ENCODE measurements at regions not wholly inside any gene's neighbourhood (a gene's known extent, or its start where the extent isn't known, plus 50 kb on each side); places are given as distances from the start of the nearest gene placed in this dataset.
"Not testable (repeated sequence)": the region's sequence is repeated elsewhere in the genome, so short reads cannot be mapped to it uniquely, and the experiment has no call there.

DNA sequence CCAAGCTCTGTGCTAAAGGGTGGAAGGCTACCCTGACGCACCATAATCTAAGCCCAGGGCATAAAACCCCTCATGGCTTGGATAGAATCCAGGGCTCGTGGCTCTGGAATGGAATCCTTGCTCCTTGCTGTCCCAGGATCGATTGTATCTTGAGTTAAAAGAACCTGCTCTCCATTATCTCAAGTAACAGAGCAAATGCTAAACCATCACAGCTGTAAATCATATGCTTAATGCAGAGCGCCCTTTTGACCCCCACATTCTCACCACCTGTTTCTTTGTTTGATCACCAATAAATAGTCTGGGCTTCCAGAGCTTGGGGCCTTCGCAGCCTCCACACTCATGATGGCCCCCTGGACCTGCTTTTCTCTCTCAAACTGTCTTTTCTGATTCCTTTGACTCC is 299.3 kb upstream of the MGAT4C start:
- H3K36me3 ChIP-seq (ENCODE audit: control insufficient read depth in 1 of 2, insufficient read depth in 2 of 2, low read depth in 1 of 2, low read length in 2 of 2); H2BK120ac ChIP-seq (ENCODE audit: low read depth, low read length); H3K23ac ChIP-seq (ENCODE audit: low read length in 2 of 2); H3K4ac ChIP-seq (ENCODE audit: low read depth in 1 of 2, low read length in 2 of 2); H2BK5ac ChIP-seq (ENCODE audit: low read depth, low read length, poor library complexity, severe bottlenecking); H2BK15ac ChIP-seq (ENCODE audit: low read depth, poor library complexity, severe bottlenecking); H3K9ac ChIP-seq (ENCODE audit: low read length); DNase-seq; H3K9me3 ChIP-seq (ENCODE audit: control insufficient read depth, low read length); H4K8ac ChIP-seq (ENCODE audit: low read length); H3K27me3 ChIP-seq (ENCODE audit: control insufficient read depth in 1 of 2, insufficient read depth in 1 of 2, low read length in 2 of 2); H3K27ac ChIP-seq (ENCODE audit: low read length, poor library complexity, severe bottlenecking); H3K18ac ChIP-seq (ENCODE audit: low read depth in 1 of 2, low read length in 2 of 2); H3K4me3 ChIP-seq (ENCODE audit: insufficient read depth in 1 of 2, low read depth in 1 of 2, low read length in 2 of 2); H3K14ac ChIP-seq (ENCODE audit: low read length in 2 of 2); H3K79me1 ChIP-seq (replicated peaks; ENCODE audit: low read length, poor library complexity, severe bottlenecking); H4K91ac ChIP-seq (ENCODE audit: low read length); H3K4me1 ChIP-seq (ENCODE audit: control insufficient read depth, insufficient read depth, low read depth, low read length); H2BK12ac ChIP-seq (ENCODE audit: low read length in 2 of 2); H2AFZ ChIP-seq (ENCODE audit: low read depth, low read length); H2AK5ac ChIP-seq (ENCODE audit: low read length, severe bottlenecking); H3K4me2 ChIP-seq (ENCODE audit: low read length, poor library complexity, severe bottlenecking): not testable (repeated sequence)
- WGBS = 79% methylated on average over 5 of the region's 5 CpGs

DNA sequence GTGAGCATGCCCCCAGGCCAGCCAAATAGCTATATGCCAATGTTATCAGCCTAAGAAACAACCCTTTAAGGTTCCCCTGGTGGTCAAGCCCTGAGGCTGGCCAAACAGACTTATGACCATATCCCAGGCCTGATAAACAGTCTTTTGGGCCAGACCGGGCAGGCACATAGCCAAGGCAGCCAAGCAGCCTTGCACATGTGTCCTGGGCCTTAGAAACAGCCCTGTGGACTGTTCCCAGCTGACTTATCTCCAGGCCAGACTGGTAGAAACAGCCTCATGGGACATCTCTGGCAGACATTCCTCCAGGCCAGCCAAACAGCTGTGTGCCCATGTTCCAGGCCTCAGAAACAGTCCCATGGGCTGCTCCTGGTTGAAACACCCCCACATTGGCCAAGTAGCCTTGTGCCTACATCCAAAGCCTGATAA is 295.0 kb upstream of the MGAT4C start:
- no peak overlapping the region for H3K18ac ChIP-seq (ENCODE audit: low read depth in 1 of 2, low read length in 2 of 2)

GRCh38 chr12:86550218-86551145 is 294.3 kb upstream of the MGAT4C start:
- Histone ChIP-seq H3K9ac (ENCODE audit: low read length) (no peak overlapping the region), H2AFZ (ENCODE audit: low read depth, low read length) (no peak overlapping the region), H2AK5ac (ENCODE audit: low read length, severe bottlenecking) (no peak overlapping the region), H3K4me1 (ENCODE audit: control insufficient read depth, insufficient read depth, low read depth, low read length) (no peaks in the 10 kb centered on the region), H3K27ac (ENCODE audit: low read length, poor library complexity, severe bottlenecking) (no peak overlapping the region), H4K91ac (ENCODE audit: low read length) (no peak overlapping the region), H3K9me3 (ENCODE audit: control insufficient read depth, low read length) (no peaks in the 10 kb centered on the region), H3K18ac (ENCODE audit: low read depth in 1 of 2, low read length in 2 of 2) (no peak overlapping the region), H3K4me3 (ENCODE audit: insufficient read depth in 1 of 2, low read depth in 1 of 2, low read length in 2 of 2) (no peak overlapping the region), H3K79me1 (replicated peaks; ENCODE audit: low read length, poor library complexity, severe bottlenecking) (no peaks in the 10 kb centered on the region), H2BK15ac (ENCODE audit: low read depth, poor library complexity, severe bottlenecking) (no peak overlapping the region), H3K36me3 (ENCODE audit: control insufficient read depth in 1 of 2, insufficient read depth in 2 of 2, low read depth in 1 of 2, low read length in 2 of 2) (no peaks in the 10 kb centered on the region), H3K27me3 (ENCODE audit: control insufficient read depth in 1 of 2, insufficient read depth in 1 of 2, low read length in 2 of 2) (no peaks in the 10 kb centered on the region), H3K4me2 (ENCODE audit: low read length, poor library complexity, severe bottlenecking) (no peak overlapping the region), H2BK12ac (ENCODE audit: low read length in 2 of 2) (no peak overlapping the region), H3K4ac (ENCODE audit: low read depth in 1 of 2, low read length in 2 of 2) (no peak overlapping the region), H2BK5ac (ENCODE audit: low read depth, low read length, poor library complexity, severe bottlenecking) (no peak overlapping the region), H4K8ac (ENCODE audit: low read length) (no peak overlapping the region), H2BK120ac (ENCODE audit: low read depth, low read length) (no peak overlapping the region), H3K23ac (ENCODE audit: low read length in 2 of 2) (no peak overlapping the region), H3K14ac (ENCODE audit: low read length in 2 of 2) (peak overlapping the region in 1 of 2 experiments; percentile 41)
- no peak for DNase-seq
- WGBS = 98% methylated on average over 7 of the region's 7 CpGs

More for the DNA sequence above, 295.0 kb upstream of the MGAT4C start:
- H3K4me1 ChIP-seq (ENCODE audit: control insufficient read depth, insufficient read depth, low read depth, low read length) = no peaks in the 10 kb centered on the region
- no peak overlapping the region for H2AFZ ChIP-seq (ENCODE audit: low read depth, low read length)
- no peak overlapping the region for H2BK12ac ChIP-seq (ENCODE audit: low read length in 2 of 2)
- H3K36me3 ChIP-seq (ENCODE audit: control insufficient read depth in 1 of 2, insufficient read depth in 2 of 2, low read depth in 1 of 2, low read length in 2 of 2) = no peaks in the 10 kb centered on the region
- H3K9me3 ChIP-seq (ENCODE audit: control insufficient read depth, low read length) = no peaks in the 10 kb centered on the region
- no peaks in the 10 kb centered on the region for H3K27me3 ChIP-seq (ENCODE audit: control insufficient read depth in 1 of 2, insufficient read depth in 1 of 2, low read length in 2 of 2)
- no peak overlapping the region for H2BK5ac ChIP-seq (ENCODE audit: low read depth, low read length, poor library complexity, severe bottlenecking)
- no peak overlapping the region for H3K23ac ChIP-seq (ENCODE audit: low read length in 2 of 2)
- no peak overlapping the region for H4K8ac ChIP-seq (ENCODE audit: low read length)
- H2AK5ac ChIP-seq (ENCODE audit: low read length, severe bottlenecking) = no peak overlapping the region
- H2BK15ac ChIP-seq (ENCODE audit: low read depth, poor library complexity, severe bottlenecking) = no peak overlapping the region
- no peak overlapping the region for H3K9ac ChIP-seq (ENCODE audit: low read length)
- H2BK120ac ChIP-seq (ENCODE audit: low read depth, low read length) = no peak overlapping the region
- H3K4ac ChIP-seq (ENCODE audit: low read depth in 1 of 2, low read length in 2 of 2) = no peak overlapping the region
- H3K79me1 ChIP-seq (replicated peaks; ENCODE audit: low read length, poor library complexity, severe bottlenecking) = no peaks in the 10 kb centered on the region
- no peak overlapping the region for H4K91ac ChIP-seq (ENCODE audit: low read length)
- no peak overlapping the region for H3K14ac ChIP-seq (ENCODE audit: low read length in 2 of 2)
- H3K4me3 ChIP-seq (ENCODE audit: insufficient read depth in 1 of 2, low read depth in 1 of 2, low read length in 2 of 2) = no peak overlapping the region
- DNase-seq = no peak
- H3K27ac ChIP-seq (ENCODE audit: low read length, poor library complexity, severe bottlenecking) = no peak overlapping the region
- 88% methylated on average over 1 of the region's 1 CpG for WGBS
- H3K4me2 ChIP-seq (ENCODE audit: low read length, poor library complexity, severe bottlenecking) = no peak overlapping the region

DNA sequence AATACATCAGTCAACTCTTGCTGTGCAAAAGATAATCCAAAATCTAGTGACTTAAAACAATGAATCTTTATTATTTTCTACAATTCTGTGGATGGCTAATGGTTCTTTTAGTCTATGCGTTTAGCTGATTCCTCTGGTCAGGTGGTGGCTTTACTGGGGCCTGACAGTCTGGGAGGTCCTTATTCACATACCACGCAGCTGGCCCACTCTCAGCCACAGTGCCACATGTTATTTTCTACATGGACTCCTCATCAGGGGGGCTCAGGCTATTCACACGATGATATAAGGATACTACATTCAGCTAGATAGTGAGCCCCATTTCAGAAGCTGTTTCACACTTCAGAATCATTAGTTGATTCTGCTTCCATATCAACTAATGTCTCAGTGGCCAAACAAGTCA is 287.5 kb upstream of the MGAT4C start:
- Histone ChIP-seq H3K27ac (ENCODE audit: low read length, poor library complexity, severe bottlenecking) (no peak overlapping the region), H3K14ac (ENCODE audit: low read length in 2 of 2) (no peak overlapping the region), H3K4me2 (ENCODE audit: low read length, poor library complexity, severe bottlenecking) (no peak overlapping the region), H2BK120ac (ENCODE audit: low read depth, low read length) (no peak overlapping the region), H2BK12ac (ENCODE audit: low read length in 2 of 2) (no peak overlapping the region), H3K9ac (ENCODE audit: low read length) (no peak overlapping the region), H3K4ac (ENCODE audit: low read depth in 1 of 2, low read length in 2 of 2) (no peak overlapping the region), H3K9me3 (ENCODE audit: control insufficient read depth, low read length) (no peaks in the 10 kb centered on the region), H3K4me3 (ENCODE audit: insufficient read depth in 1 of 2, low read depth in 1 of 2, low read length in 2 of 2) (no peak overlapping the region), H2AK5ac (ENCODE audit: low read length, severe bottlenecking) (no peak overlapping the region), H3K23ac (ENCODE audit: low read length in 2 of 2) (no peak overlapping the region), H4K8ac (ENCODE audit: low read length) (no peak overlapping the region), H2BK15ac (ENCODE audit: low read depth, poor library complexity, severe bottlenecking) (no peak overlapping the region), H4K91ac (ENCODE audit: low read length) (no peak overlapping the region), H2BK5ac (ENCODE audit: low read depth, low read length, poor library complexity, severe bottlenecking) (no peak overlapping the region), H3K79me1 (replicated peaks; ENCODE audit: low read length, poor library complexity, severe bottlenecking) (no peaks in the 10 kb centered on the region), H3K18ac (ENCODE audit: low read depth in 1 of 2, low read length in 2 of 2) (no peak overlapping the region), H3K4me1 (ENCODE audit: control insufficient read depth, insufficient read depth, low read depth, low read length) (no peaks in the 10 kb centered on the region), H3K36me3 (ENCODE audit: control insufficient read depth in 1 of 2, insufficient read depth in 2 of 2, low read depth in 1 of 2, low read length in 2 of 2) (no peaks in the 10 kb centered on the region), H3K27me3 (ENCODE audit: control insufficient read depth in 1 of 2, insufficient read depth in 1 of 2, low read length in 2 of 2) (no peaks in the 10 kb centered on the region), H2AFZ (ENCODE audit: low read depth, low read length) (no peak overlapping the region)
- WGBS = 47% methylated on average over 3 of the region's 3 CpGs
- DNase-seq = no peak

Measured in mesenchymal stem cell (in vitro differentiated cells and primary cell).